WTC11 (cell line): ENCODE measurements at regions not wholly inside any gene's neighbourhood (a gene's known extent, or its start where the extent isn't known, plus 50 kb on each side); places are given as distances from the start of the nearest gene placed in this dataset.

Experiments used
- ATAC-seq: fragments of 200-7000 bp; cut with Tn5 transposase; 2 replicates; pipeline ENCODE4 v1.10.0; 2021; ENCODE audit warnings: mild to moderate bottlenecking, moderate library complexity
- CTCF ChIA-PET: fragments of 300-600 bp; sonication (Branson Sonifier 250); formaldehyde crosslinking; loops from one replicate; lab custom pipeline; 2021; ENCODE audit warnings: antibody characterized with exemption; lab: Charles Lee
- POLR2A ChIA-PET: fragments of 350-600 bp; sonication (Branson Sonifier 250); formaldehyde crosslinking; loops from one replicate; lab custom pipeline; 2021; ENCODE audit warnings: antibody characterized with exemption; lab: Charles Lee
- DNase-seq: peaks from one replicate; pipeline ENCODE4 v3.0.0; 2021; ENCODE audit warnings: low spot score
- H3K27ac Mint-ChIP-seq: 2 replicates; pipeline ENCODE4 v1.8.0; 2021; ENCODE audit warnings: mixed read lengths
- H3K27me3 Mint-ChIP-seq: 2 replicates; pipeline ENCODE4 v1.8.0; 2021; ENCODE audit warnings: low read depth, mild to moderate bottlenecking, moderate library complexity, mixed read lengths
- H3K36me3 Mint-ChIP-seq: 2 replicates; pipeline ENCODE4 v1.8.0; 2021; ENCODE audit warnings: mixed read lengths
- H3K4me1 Mint-ChIP-seq: 2 replicates; pipeline ENCODE4 v1.8.0; 2022; ENCODE audit warnings: mixed read lengths
- H3K4me3 Mint-ChIP-seq: 2 replicates; pipeline ENCODE4 v1.8.0; 2021; ENCODE audit warnings: mild to moderate bottlenecking, moderate library complexity, mixed read lengths
- H3K9me3 Mint-ChIP-seq: 2 replicates; pipeline ENCODE4 v1.8.0; 2021; ENCODE audit warnings: mixed read lengths
- ARID4B ChIP-seq: sonication (generic); formaldehyde crosslinking; IDR thresholded peaks from 2 replicates; pipeline ENCODE4 v1.8.0; 2023; ENCODE audit warnings: missing genetic modification reagents, mild to moderate bottlenecking, borderline replicate concordance
- ATF1 ChIP-seq: sonication (generic); formaldehyde crosslinking; IDR thresholded peaks from 2 replicates; pipeline ENCODE4 v1.8.1; 2023; ENCODE audit warnings: mild to moderate bottlenecking, moderate library complexity, missing genetic modification reagents
- ELF4 ChIP-seq: sonication (generic); formaldehyde crosslinking; IDR thresholded peaks from 2 replicates; pipeline ENCODE4 v1.8.1; 2022; ENCODE audit warnings: low read depth, mild to moderate bottlenecking, moderate library complexity, missing genetic modification reagents
- ESRRA ChIP-seq: sonication (generic); formaldehyde crosslinking; IDR thresholded peaks from 2 replicates; pipeline ENCODE4 v1.8.1; 2022; ENCODE audit warnings: mild to moderate bottlenecking, missing genetic modification reagents, borderline replicate concordance
- ETV6 ChIP-seq: sonication (generic); formaldehyde crosslinking; IDR thresholded peaks from 2 replicates; pipeline ENCODE4 v1.8.1; 2022; ENCODE audit warnings: mild to moderate bottlenecking, missing genetic modification reagents
- IRF2 ChIP-seq: sonication (generic); formaldehyde crosslinking; IDR thresholded peaks from 2 replicates; pipeline ENCODE4 v1.8.0; 2022; ENCODE audit warnings: low read depth, missing genetic modification reagents, borderline replicate concordance
- MLX ChIP-seq: sonication (generic); formaldehyde crosslinking; IDR thresholded peaks from 2 replicates; pipeline ENCODE4 v1.8.1; 2023; ENCODE audit warnings: mild to moderate bottlenecking, missing genetic modification reagents, moderate library complexity
- NFATC4 ChIP-seq: fragments of 250-450 bp; sonication (Bioruptor Pico); IDR thresholded peaks from 2 replicates; pipeline ENCODE4 v1.9.0; 2021; ENCODE audit warnings: mild to moderate bottlenecking
- NR3C1 ChIP-seq: sonication (generic); formaldehyde crosslinking; conservative IDR thresholded peaks from 2 replicates; pipeline ENCODE4 v1.8.1; 2023; ENCODE audit warnings: low read depth, mild to moderate bottlenecking, missing genetic modification reagents
- SOX15 ChIP-seq: fragments of 250-450 bp; sonication (Bioruptor Pico); IDR thresholded peaks from 2 replicates; pipeline ENCODE4 v1.9.0; 2021; ENCODE audit warnings: mild to moderate bottlenecking
- SP1 ChIP-seq: sonication (generic); formaldehyde crosslinking; conservative IDR thresholded peaks from 2 replicates; pipeline ENCODE4 v1.8.1; 2022; ENCODE audit warnings: missing genetic modification reagents
- STAT6 ChIP-seq: sonication (generic); formaldehyde crosslinking; conservative IDR thresholded peaks from 2 replicates; pipeline ENCODE4 v1.8.1; 2023; ENCODE audit warnings: mild to moderate bottlenecking, low read depth, missing genetic modification reagents, moderate library complexity
- TEAD4 ChIP-seq: sonication (generic); formaldehyde crosslinking; IDR thresholded peaks from 2 replicates; pipeline ENCODE4 v1.8.0; 2022; ENCODE audit warnings: mild to moderate bottlenecking, missing genetic modification reagents
- ZNF219 ChIP-seq: sonication (generic); formaldehyde crosslinking; IDR thresholded peaks from 2 replicates; pipeline ENCODE4 v1.8.0; 2023; ENCODE audit warnings: missing genetic modification reagents, mild to moderate bottlenecking, borderline replicate concordance
- ZNF532 ChIP-seq: fragments of 250-450 bp; sonication (Bioruptor Pico); IDR thresholded peaks from 2 replicates; pipeline ENCODE4 v1.9.0; 2021; ENCODE audit warnings: mild to moderate bottlenecking, borderline replicate concordance

- no peak overlapping the region for H3K27ac Mint-ChIP-seq
- no peaks in the 10 kb centered on the region for H3K27me3 Mint-ChIP-seq
- H3K36me3 Mint-ChIP-seq, result peaks cover 7% of the 10 kb centered on the region
- ATAC-seq, result no peak
- ChIA-PET POLR2A (no interaction called here), CTCF (no interaction called here)
- peaks cover 34% of the 10 kb centered on the region for H3K9me3 Mint-ChIP-seq
- no peak overlapping the region for H3K4me3 Mint-ChIP-seq
- TF ChIP-seq SP1 (CRISPR knock-in tag) (no peak), MLX (CRISPR knock-in tag) (no peak), TEAD4 (CRISPR knock-in tag) (no peak), ZNF532 (CRISPR knock-in tag) (no peak), ARID4B (CRISPR knock-in tag) (no peak), ZNF219 (no peak), ATF1 (CRISPR knock-in tag) (no peak), ETV6 (CRISPR knock-in tag) (no peak), NR3C1 (no peak), NFATC4 (CRISPR knock-in tag) (no peak), ESRRA (CRISPR knock-in tag) (no peak), STAT6 (CRISPR knock-in tag) (no peak), ELF4 (CRISPR knock-in tag) (no peak)
- no peak for DNase-seq
- H3K4me1 Mint-ChIP-seq, result no peaks in the 10 kb centered on the region
Measured at GRCh38 chr6:164211254-164211653, 796.7 kb downstream of the QKI start.

GRCh38 chr6:164210783-164211182 lies 796.3 kb downstream of the QKI start:
- DNase-seq (no peak), ATAC-seq (no peak)
- no peak overlapping the region for H3K4me3 Mint-ChIP-seq
- POLR2A ChIA-PET, result no interaction called here
- no peak overlapping the region for H3K27ac Mint-ChIP-seq
- CTCF ChIA-PET, result no interaction called here
- TF ChIP-seq SOX15 (CRISPR knock-in tag) (no peak), IRF2 (CRISPR knock-in tag) (no peak)
- peaks cover 38% of the 10 kb centered on the region for H3K9me3 Mint-ChIP-seq
- H3K27me3 Mint-ChIP-seq, result no peaks in the 10 kb centered on the region
- H3K4me1 Mint-ChIP-seq, result no peaks in the 10 kb centered on the region
- peaks cover 12% of the 10 kb centered on the region for H3K36me3 Mint-ChIP-seq
